Limb (tissue), 2 donors: ENCODE measurements at regions not wholly inside any gene's neighbourhood (a gene's known extent, or its start where the extent isn't known, plus 50 kb on each side); places are given as distances from the start of the nearest gene placed in this dataset.

Source experiments
- DNase-seq, 2 donors: peaks; one replicate each; pipeline ENCODE4 v3.0.0-alpha.2; 2016; ENCODE audit errors: extremely low spot score in 2 of 2

DNA sequence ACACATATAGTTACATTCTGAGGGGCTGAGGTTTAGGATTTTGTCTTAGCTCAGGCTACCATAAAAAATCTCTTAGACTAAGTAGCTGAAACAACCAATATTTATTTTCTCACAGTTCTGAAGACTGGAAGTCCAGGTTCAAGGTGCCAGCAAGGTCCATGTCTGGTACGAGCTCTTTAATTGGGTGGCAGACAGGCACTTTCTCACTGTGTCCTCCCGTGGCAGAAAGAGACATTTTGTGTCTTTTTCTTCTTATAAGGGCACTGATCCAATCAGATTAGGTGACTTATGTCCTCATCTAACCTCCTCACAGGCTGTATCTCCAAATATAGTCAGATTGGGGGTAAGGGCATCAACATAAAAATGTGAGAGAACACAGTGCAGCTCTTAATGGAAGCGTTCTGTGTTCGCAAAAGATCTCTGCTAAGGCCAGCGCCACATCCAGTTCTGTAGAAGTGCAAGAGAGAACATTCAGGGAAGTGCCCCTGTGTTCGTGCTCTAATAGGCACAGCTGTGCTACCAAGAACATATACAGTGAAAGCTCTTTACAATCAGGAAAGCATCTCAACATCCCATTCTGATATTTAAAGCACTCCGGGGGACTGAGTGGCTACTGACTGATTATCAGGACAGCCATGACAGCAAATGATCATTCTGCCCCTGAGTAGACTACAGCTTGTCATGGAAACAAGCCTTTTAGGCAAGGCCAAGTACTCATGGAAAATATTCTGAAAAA lies 819.2 kb downstream of the LIG4 start:
- DNase-seq: no peak

DNA sequence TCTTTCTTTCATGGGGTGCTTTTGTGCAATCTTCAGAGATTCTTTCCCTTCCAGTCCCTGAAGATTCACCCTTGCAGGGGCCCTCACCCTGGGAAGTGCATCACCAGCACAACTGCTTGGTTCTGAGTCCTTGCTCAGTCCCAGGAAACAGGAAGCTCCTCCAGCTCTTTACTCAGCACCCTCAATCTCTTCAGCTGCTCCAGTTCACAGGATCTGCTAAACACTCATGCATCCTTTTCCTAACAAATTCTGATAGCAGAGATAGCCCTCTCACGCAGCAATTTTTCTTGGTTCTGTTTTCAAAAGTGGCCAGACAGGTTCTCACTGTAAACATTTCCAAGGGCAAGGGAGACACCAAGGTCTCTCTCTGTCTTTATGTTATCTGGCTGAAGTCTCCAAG lies 823.1 kb downstream of the LIG4 start:
- no peak for DNase-seq

DNA sequence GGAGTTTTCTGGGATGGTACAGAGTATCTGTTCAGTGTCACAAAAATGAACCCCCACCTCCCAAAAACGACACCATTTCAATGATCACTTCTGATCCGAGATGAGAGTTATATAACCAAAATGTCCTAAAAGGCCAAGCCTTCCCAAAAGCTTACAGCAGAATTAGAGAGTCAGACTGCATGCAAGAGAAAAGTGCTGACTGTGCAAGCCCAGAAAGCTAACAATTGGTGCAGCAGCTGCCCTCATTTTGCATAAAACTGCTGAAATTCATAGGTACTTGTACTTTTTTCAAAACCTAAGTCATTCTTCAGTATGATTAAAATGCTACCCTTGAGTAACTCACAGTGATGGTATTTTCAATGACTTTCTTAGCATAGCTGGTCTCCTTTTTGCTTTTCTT lies 819.6 kb upstream of the ARGLU1 start:
- DNase-seq: no peak

DNA sequence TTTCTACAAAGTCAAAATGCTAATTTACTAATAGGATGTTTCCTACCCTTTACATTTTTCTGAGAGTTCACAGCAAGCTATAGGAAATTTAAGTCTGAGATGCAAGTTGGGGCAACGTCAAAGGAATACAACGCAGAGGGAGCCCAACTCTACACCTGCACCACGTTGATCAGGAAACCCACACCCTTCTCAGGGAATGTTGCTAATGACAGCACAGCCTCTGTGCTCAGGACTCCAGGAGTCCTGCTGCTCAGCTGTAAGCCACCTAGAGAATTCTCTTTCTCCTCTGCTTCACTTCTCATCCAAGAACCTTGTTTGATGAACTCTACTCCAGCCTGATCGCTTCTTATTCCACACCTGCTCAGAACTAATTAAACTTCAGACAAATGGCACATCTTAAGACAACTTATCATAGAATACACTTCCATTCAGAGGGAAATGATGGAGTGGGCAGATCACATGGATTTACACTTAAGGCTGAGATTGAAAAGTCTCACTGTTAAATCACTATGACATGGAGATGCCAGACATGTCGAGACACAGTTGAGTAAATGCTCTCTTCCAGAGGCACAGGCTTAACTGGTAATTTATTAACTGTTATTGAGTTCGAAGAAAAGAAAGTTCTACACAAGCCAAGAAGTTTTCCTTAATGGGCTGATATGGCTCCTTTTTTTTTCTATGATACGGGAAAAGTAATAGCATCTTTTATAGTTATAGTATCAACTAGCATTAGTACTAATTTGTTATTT lies 811.6 kb upstream of the ARGLU1 start:
- no peak for DNase-seq

DNA sequence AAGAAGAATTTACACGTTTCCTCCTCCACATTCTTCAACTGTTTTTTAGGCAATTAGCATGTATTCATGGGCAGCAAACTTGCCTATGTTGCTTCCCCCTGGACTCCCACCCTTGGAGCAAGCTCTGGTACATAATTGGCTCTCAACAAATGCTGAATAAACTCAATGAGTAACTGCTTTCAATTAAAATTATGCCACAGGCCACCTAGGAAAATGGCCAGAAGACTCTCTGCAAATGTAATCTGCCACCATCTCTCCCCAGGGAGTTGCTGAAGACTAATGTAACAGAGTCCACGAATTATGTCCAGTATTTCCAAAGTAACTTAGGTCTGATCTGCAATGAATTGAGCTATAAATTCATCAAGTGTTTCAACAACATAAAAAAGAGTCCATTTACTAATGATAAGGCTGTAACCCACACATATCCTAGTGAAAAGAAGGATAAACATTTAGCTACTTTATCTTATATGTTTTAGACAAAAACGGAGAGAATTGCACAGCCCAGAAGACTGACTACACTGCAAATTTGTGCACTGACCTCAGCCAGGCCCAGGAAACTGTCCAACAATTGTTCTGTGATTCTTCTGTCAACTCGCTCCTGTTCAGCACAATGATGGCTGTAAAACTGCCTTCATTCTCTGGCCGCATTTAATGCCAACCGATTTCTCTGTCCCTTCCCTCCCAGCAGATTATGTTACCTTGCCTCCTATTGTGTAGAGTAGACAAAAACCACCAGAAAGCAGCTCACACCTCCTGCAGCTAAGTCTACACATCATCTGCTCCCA lies 808.6 kb upstream of the ARGLU1 start:
- DNase-seq: no peak

DNA sequence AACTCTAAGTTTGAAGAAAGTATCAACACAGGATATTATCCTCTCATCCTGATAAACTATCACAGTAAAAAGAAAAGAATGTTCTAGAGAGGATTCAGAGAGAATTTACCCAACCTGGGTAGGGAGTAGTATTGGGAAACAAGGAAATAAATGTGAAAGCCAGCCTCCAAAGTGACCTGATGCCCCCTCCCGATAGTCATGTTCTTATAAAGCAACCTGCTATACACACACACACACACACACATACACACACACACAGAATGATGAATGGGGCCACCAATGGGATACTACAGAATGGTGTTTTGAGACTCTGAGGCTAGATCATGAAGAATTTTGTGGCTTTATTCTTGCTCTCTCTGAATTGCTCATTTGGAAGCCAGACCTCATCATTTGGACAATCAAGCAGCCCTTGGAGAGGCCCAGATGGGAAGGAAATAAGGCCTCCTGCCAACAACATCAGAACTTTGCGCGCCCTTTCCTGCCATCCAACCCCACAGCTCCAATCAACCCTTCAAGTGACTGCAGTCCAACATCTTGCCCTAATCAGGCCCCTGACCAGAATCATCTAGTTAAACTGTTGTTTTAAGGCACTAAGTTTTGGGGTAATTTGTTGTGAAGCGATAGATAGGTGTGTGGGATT lies 807.9 kb upstream of the ARGLU1 start:
- no peak for DNase-seq

DNA sequence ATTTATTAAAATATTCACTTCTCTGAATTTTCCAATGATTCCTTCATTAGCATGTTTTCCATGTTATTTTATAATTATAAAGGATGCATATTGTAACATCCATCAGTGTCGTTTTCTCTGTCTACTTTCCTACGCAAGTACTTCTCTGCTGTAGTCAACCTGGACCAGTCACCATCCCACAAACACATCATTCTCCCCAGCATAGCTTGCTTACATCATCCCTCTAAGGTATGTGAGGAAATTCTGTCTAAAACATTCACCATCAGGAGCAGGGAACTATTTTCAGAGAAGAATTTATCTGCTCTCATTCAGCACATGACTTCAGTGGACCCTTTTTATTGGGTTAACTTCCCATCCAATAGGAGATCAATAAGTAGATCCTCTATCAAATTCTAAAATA lies 806.1 kb upstream of the ARGLU1 start:
- no peak for DNase-seq

DNA sequence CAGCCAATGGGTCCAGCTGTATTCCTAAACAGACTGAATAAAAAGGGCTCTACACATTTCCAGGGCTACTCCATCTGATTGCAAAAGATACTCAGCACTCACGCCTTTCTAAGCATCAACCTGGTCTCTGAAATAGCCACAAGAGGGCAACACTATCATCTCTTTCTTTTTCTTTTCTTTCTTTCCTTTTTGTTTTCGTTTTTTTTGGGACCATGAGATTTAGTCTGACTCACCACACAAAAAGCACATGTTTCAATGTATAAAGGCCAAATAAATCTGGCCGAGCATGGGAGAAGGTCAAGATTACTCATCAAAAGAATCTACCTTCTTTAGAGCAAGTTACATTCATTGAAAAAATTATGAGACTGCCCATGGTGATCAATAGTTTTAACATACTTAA lies 805.6 kb upstream of the ARGLU1 start:
- no peak for DNase-seq

DNA sequence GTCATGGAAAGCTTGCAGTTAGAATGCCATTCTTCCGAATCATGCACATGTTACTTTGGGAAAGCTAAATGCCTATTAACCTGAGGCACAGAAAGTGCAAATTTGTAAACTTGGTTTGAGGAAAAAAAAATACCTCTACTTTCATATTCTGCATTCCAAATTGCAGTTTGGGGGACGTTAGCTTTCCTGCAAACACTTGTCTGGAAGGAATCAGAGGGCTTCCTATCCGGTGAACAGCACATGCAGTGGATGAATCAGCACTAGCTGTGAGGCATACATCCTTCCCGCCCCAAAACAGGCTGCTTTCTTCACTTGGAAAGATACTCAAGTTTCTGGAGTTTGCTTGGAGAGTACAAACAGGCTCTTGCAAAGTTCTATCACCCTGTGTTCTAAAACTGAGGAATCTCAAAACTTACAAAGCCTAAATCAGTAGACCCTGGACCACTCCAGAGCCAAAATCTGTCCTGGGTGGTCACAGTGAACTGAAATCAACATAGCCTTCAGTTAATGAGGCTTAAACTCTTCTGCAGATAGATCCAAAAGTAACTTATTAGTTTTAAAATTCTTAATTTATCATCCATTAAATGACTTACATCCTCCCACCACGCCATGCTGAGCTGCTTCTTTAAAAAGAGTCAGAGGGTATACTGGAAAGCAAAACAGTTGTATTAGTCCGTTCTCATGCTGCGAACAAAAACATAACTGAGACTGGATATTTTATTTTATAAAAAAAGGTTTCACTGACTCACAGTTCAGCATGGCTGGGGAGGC lies 802.3 kb upstream of the ARGLU1 start:
- DNase-seq: no peak

DNA sequence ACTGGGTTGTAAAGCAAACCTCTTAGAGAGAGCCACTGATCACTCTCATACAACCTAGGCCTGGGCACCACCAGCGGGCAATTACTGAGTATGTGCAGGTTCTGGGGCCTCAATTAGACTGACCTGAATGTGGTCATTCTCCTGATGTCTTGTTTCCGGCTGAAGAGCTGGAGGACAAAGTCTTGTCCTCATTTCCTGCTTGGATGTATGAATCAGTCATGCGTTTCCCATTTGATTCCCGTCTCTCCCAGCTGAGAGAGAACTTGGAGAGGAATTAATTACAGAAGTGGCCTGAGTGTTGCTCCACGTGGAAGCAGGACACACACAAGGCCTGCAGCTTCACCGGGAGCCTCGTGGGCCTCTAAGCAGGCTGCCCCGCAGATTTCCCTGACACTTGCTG lies 799.3 kb upstream of the ARGLU1 start:
- no peak for DNase-seq

DNA sequence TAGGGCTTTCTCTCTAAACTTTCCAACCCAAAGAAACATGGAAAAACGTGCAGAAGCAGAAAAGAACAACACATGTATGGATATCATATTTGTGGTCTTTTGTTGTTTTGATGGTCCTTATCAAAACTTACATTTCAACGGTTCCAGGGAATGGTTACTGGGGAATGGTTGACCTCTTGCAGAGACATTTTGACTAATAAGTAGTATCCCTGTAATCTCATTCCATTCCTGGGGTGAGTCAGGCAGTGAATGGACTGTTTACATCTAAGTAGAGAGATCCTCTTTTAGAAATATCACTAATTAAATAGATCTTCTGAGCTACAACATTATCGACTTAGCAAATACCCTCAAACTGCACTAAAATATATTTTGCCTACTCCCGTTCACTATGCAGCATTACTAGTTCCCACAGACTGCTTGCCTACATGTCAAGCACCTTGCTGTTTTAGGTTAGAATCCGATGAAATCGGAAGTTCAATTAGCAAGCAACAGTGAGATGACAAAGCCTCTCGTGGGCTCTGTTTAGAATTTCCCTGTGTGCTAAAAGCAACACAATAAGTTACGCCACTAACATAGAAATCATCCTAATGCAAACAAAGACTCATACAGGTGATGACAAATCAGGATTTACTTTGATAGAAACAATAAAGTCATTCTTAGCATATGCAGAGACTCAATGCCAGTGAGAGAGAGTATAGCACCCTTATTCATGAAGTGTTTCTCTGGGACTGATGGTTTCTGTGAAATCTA lies 797.7 kb upstream of the ARGLU1 start:
- no peak for DNase-seq

DNA sequence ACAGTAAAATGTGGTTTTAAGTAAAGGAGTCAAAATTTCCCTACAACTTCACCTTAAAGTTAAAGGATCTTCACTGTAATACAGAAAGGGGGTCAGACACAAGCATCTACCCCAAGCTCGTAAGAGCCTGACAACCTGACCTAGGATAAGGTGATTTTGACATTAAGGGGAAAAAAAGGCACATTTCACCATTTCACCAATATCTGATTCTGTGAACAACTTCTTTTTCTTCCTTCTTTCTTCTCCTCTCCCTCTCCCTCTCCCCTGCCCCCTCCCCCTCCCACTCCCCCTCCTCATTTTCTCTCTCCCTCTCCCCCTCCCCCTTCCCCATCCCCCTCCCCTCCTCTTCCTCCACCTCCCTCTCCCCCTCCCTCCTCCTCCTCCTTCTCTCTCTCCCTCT lies 796.7 kb upstream of the ARGLU1 start:
- no peak for DNase-seq

DNA sequence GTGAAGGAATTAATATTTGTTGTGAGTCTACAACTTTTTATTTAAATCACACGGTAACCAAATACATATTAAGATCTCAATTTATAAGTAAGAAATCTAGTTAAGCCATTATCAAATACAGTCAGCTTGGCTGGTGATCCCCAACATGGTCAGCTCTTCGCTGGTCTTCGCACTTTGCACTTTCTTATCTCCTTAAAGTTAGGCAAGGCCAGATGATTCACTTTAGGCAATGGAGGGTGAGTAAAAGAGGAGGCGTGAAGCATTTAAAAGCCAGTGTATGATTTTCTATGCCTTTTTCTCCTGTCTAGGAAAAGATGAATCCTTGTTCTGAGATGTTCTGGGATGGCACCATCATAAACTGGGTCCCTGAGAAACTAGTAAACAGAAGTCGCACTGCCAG lies 793.7 kb upstream of the ARGLU1 start:
- no peak for DNase-seq

DNA sequence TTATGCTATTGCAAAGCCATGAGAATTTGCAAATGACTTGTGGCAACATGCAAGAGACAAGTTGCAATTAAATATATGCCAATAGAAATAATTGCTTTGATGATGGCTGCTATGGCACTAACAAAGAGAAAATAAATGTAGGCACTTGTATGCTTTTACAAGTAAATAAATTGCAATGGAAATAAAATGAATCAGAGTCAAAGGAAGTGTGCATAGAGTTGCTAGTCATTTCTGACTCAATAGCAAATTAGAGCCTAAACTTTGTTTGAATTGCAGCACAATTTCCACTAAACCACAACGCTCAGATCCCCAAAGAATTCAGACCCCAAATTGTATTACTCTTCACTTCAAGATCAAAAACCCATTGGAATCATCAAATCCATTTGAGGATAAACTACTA lies 792.1 kb upstream of the ARGLU1 start:
- DNase-seq: no peak

DNA sequence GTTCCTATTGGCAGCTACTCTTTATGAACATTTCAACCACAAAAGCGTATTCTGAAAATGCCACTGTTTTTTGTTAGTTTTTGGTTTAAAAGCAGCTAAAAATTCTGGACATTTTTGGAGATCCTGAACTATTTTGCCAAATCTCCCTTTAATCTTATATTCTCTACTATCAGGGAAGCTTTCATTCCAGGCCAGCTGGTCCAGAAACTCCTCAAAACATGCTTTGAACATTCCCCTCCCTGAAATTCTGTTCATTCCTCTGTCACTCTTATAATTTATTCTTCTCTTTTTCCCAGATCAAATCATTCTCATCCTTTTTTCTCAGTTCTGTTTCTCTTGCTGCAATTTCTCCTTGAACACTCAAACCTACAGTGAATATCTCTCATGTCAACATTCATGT lies 790.9 kb upstream of the ARGLU1 start:
- DNase-seq: no peak

DNA sequence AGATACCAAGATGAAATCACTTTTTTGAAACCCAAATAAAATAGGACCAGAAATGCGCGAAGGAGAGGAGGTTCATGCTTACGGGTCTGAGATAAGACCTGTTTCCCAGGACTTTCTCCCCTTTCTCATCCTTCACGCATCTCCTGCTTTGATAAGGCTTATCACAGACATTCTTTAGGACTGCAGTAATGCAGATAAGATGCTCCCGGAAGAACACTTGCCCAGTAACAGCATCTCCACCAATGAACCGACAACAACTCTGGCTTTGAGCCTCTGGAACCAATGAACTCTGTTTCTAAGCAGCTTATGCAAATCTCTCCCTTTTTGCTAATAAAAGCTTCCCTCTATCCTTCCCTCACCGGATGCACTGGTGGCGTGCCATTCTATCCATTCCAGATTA lies 783.4 kb upstream of the ARGLU1 start:
- DNase-seq: no peak

DNA sequence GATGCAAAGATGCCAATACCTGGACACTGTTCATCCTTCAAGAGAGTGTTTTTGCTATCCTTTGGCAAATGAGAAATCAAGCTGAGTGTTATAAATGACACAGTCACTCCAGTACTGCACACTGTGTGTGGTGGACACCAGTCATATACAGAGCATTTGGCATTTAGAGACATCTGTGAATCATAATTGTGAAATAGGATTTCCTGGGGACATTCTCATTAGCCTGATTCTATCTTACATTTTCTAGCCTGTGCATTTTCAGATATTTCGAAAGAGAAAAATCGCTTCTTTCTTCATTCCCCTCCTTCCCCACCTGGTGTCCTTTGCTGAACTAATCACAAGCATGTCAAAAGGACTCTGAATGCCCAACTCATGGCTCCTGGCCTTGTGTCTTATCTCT lies 781.0 kb upstream of the ARGLU1 start:
- no peak for DNase-seq

DNA sequence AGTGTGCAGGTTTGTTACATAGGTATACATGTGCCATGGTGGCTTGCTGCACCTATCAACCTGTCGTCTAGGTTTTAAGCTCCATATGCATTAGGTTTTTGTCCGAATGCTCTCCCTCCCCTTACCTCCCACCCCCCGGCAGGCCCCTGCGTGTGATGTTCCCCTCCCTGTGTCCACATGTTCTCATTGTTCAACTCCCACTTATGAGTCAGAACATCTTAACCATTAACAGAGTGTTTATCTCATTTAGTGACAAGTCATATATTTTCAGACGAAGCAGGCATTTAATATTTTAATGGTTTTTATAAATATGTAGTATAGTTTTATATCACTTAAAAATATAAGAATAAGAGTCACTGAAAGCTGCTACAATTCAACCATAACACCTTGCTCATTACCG lies 780.5 kb upstream of the ARGLU1 start:
- DNase-seq: no peak

DNA sequence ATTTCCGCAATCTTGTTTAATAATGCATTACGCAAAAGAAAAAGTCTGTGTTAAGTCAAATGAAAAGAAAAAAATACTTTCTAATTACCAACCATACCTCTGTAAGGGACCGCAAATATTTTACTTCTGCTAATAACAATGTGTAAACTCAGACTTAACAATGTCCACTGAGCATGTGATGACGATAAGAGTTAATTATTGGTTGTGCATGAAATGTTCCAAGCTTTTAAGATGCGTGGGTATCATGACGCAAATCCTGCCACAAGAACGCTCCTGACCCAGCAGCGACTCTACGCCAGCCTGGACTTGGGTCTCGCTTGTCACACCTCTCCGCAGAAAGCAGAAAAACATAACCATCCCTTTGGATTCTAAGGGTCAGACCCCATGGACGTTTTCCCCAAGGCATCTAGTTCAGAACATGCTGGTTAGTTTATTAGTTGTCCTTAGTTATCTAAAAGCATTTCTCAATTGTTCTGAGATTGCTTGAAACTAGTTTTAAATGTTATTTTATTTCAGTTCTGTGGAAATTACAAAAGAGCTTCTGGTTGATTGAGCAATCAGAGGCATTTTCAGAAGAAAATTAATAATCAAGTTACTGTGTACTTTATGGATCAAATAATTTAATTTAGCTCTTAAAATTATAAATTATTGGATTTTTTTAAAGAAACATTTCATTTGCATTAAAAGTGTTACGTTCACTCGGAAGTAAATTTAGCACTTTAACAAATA lies 779.9 kb upstream of the ARGLU1 start:
- DNase-seq: no peak

DNA sequence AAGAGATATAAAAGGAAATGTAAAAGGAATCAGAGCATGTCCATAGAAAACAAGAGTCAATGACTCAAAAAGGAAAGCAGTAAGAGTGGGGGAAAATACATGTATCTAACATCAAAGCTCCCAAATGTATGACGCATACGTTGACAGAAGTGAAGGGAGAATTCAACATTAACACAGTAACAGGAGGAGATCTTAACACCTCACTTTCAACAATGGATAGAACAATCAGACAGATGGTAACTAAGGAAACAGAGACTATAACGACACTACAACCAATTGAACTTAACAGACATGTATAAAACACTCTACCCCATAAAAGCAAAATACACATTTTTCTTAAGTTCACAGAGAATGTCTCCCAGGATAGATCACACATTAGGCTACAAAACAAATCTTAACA lies 774.8 kb upstream of the ARGLU1 start:
- no peak for DNase-seq
